AG09319 (cell line): ENCODE measurements at regions not wholly inside any gene's neighbourhood (a gene's known extent, or its start where the extent isn't known, plus 50 kb on each side); places are given as distances from the start of the nearest gene placed in this dataset.

Experiments used
- DNase-seq: peaks from one replicate; pipeline ENCODE4 v3.0.0-alpha.2; 2010; ENCODE audit warnings: low read depth; ENCODE audit errors: extremely low read depth
- CTCF ChIP-seq: IDR thresholded peaks from 2 replicates; pipeline ENCODE4 v1.5.1; 2011; ENCODE audit warnings: low read depth, mild to moderate bottlenecking, inconsistent platforms, low read length, moderate library complexity

- no peak for DNase-seq
- no peak for TF ChIP-seq CTCF
Measured at GRCh38 chr14:84519836-84520235, 1010.1 kb upstream of the FLRT2 start.

- no peak for TF ChIP-seq CTCF
- DNase-seq: no peak
Measured at GRCh38 chr14:84520711-84521338, 1009.1 kb upstream of the FLRT2 start.

- DNase-seq: no peak
- no peak for TF ChIP-seq CTCF
Measured at GRCh38 chr14:84523746-84524145, 1006.2 kb upstream of the FLRT2 start.

- no peak for DNase-seq
- TF ChIP-seq CTCF: no peak
Measured at GRCh38 chr14:84527706-84528105, 1002.2 kb upstream of the FLRT2 start.

GRCh38 chr14:84532016-84532415, 997.9 kb upstream of the FLRT2 start:
- no peak for DNase-seq
- TF ChIP-seq CTCF: no peak

GRCh38 chr14:84533181-84533725, 996.7 kb upstream of the FLRT2 start:
- TF ChIP-seq CTCF: no peak
- DNase-seq: no peak

GRCh38 chr14:84533791-84534190, 996.2 kb upstream of the FLRT2 start:
- no peak for TF ChIP-seq CTCF
- DNase-seq: no peak
